ENCODE measurements at regions not wholly inside any gene's neighbourhood (a gene's known extent, or its start where the extent isn't known, plus 50 kb on each side); places are given as distances from the start of the nearest gene placed in this dataset.

DNA sequence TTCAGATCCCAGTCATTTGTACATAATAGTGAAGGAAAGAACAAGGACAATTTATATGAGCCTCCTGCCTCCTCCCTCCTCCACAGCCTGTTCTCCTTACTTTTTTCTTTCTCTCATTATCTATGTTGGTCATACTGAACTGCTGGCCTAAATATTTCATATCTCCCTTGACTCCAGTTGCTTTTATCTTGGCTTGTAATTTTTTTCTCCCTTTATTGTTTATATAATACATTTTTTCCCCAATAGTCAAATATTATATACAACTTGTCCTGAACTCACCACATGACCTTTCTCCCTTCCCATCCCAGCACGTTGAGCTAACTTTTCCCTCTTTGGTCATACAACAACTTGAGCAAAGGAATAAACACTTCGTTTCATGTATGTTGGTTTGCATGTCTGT lies 752.1 kb downstream of the LTN1 start (continued):
- TF ChIP-seq, protein P1, sequence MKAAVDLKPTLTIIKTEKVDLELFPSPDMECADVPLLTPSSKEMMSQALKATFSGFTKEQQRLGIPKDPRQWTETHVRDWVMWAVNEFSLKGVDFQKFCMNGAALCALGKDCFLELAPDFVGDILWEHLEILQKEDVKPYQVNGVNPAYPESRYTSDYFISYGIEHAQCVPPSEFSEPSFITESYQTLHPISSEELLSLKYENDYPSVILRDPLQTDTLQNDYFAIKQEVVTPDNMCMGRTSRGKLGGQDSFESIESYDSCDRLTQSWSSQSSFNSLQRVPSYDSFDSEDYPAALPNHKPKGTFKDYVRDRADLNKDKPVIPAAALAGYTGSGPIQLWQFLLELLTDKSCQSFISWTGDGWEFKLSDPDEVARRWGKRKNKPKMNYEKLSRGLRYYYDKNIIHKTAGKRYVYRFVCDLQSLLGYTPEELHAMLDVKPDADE (IDR thresholded peaks at IDR 0.05), result no peak
- no peak for TF ChIP-seq ZNF114 (CRISPR knock-in tag; IDR thresholded peaks at IDR 0.05)
- TF ChIP-seq CTCF (conservative IDR thresholded peaks at IDR 0.05; ENCODE audit: low read depth in 2 of 2), result no peak
- TF ChIP-seq ZNF331 (CRISPR knock-in tag; IDR thresholded peaks at IDR 0.05; ENCODE audit: low read depth), result no peak
- no peak for TF ChIP-seq STAT1 (IDR thresholded peaks at IDR 0.05; ENCODE audit: unreplicated experiment)
- TF ChIP-seq, protein P2, sequence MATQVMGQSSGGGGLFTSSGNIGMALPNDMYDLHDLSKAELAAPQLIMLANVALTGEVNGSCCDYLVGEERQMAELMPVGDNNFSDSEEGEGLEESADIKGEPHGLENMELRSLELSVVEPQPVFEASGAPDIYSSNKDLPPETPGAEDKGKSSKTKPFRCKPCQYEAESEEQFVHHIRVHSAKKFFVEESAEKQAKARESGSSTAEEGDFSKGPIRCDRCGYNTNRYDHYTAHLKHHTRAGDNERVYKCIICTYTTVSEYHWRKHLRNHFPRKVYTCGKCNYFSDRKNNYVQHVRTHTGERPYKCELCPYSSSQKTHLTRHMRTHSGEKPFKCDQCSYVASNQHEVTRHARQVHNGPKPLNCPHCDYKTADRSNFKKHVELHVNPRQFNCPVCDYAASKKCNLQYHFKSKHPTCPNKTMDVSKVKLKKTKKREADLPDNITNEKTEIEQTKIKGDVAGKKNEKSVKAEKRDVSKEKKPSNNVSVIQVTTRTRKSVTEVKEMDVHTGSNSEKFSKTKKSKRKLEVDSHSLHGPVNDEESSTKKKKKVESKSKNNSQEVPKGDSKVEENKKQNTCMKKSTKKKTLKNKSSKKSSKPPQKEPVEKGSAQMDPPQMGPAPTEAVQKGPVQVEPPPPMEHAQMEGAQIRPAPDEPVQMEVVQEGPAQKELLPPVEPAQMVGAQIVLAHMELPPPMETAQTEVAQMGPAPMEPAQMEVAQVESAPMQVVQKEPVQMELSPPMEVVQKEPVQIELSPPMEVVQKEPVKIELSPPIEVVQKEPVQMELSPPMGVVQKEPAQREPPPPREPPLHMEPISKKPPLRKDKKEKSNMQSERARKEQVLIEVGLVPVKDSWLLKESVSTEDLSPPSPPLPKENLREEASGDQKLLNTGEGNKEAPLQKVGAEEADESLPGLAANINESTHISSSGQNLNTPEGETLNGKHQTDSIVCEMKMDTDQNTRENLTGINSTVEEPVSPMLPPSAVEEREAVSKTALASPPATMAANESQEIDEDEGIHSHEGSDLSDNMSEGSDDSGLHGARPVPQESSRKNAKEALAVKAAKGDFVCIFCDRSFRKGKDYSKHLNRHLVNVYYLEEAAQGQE (IDR thresholded peaks at IDR 0.05; ENCODE audit: unreplicated experiment), result no peak

- H3K4me1 Mint-ChIP-seq, result no peaks in the 10 kb centered on the region
- H3K27ac Mint-ChIP-seq, result no peak overlapping the region
- peaks cover 3% of the 10 kb centered on the region for H3K27me3 Mint-ChIP-seq (ENCODE audit: insufficient read depth, low read depth, poor library complexity)
- H3K4me3 Mint-ChIP-seq, result no peak overlapping the region
- H3K36me3 Mint-ChIP-seq (ENCODE audit: low read depth), result no peaks in the 10 kb centered on the region
- H3K9me2 ChIP-seq (ENCODE audit: insufficient read depth), result peaks cover 7% of the 10 kb centered on the region; the same call in 1 of the 2 replicates
- no peaks in the 10 kb centered on the region for H3K79me2 ChIP-seq (replicated peaks; ENCODE audit: insufficient read depth)
- TF ChIP-seq CTCF (conservative IDR thresholded peaks at IDR 0.05; ENCODE audit: low read depth in 2 of 2), result no peak
- no peak for TF ChIP-seq POLR2AphosphoS5 (IDR thresholded peaks at IDR 0.05; ENCODE audit: low read depth)
- no peak for TF ChIP-seq CREB1 (CRISPR knock-in tag; IDR thresholded peaks at IDR 0.05; ENCODE audit: low read depth)
- no peak for TF ChIP-seq ZNF114 (CRISPR knock-in tag; IDR thresholded peaks at IDR 0.05)
- no peak for TF ChIP-seq NANOG (IDR thresholded peaks at IDR 0.05; ENCODE audit: borderline replicate concordance)
- no peak for TF ChIP-seq STAT1 (IDR thresholded peaks at IDR 0.05; ENCODE audit: unreplicated experiment)
- TF ChIP-seq JUNB (IDR thresholded peaks at IDR 0.05; ENCODE audit: unreplicated experiment), result no peak
- TF ChIP-seq, protein P1 (IDR thresholded peaks at IDR 0.05), result no peak
- H2AFZ ChIP-seq, result no peak overlapping the region
- H3K4me3 ChIP-seq, result no peak overlapping the region
- H3K4me2 ChIP-seq, result no peak overlapping the region
- no peaks in the 10 kb centered on the region for H3K9me3 Mint-ChIP-seq
- DNase-seq (ENCODE audit: low spot score) (no peak), ATAC-seq (no peak)
- no peaks in the 10 kb centered on the region for H3K36me3 ChIP-seq (ENCODE audit: insufficient read depth)
- no peak overlapping the region for H3K27ac ChIP-seq (ENCODE audit: low read depth)
- no peaks in the 10 kb centered on the region for H3K4me1 ChIP-seq (ENCODE audit: insufficient read depth)
- no peaks in the 10 kb centered on the region for H3K27me3 ChIP-seq (ENCODE audit: insufficient read depth)
- no peaks in the 10 kb centered on the region for H4K20me1 ChIP-seq (replicated peaks; ENCODE audit: insufficient read depth)
- no peaks in the 10 kb centered on the region for H3F3A ChIP-seq (replicated peaks; ENCODE audit: low read depth)
Observed at GRCh38 chr21:28239340-28239739, 753.3 kb downstream of the LTN1 start.

All from GM23338 (cell line).